ENCODE measurements at regions not wholly inside any gene's neighbourhood (a gene's known extent, or its start where the extent isn't known, plus 50 kb on each side); places are given as distances from the start of the nearest gene placed in this dataset.
"Not testable (repeated sequence)": the region's sequence is repeated elsewhere in the genome, so short reads cannot be mapped to it uniquely, and the experiment has no call there.

DNA sequence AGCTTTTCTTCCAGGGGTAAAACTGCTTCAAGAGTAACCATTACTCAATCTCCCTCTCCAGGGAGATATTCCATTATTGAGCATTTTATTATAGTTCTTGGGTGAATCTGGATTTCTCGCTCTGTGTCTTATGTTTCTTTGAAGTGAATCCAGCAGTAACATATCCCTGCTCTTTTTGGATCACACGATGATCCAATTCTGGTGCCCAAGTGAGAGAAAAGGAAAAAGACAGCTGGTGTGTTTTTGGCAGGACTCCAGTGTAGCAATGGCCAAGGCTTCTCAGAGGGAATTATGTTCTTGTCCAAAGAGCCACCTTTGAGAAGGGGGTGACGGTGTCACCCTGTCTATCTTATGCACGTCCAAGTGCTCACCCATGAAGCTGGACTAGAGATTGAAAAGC, 140.3 kb upstream of the ERRFI1 start:
- no peak for DNase-seq

DNA sequence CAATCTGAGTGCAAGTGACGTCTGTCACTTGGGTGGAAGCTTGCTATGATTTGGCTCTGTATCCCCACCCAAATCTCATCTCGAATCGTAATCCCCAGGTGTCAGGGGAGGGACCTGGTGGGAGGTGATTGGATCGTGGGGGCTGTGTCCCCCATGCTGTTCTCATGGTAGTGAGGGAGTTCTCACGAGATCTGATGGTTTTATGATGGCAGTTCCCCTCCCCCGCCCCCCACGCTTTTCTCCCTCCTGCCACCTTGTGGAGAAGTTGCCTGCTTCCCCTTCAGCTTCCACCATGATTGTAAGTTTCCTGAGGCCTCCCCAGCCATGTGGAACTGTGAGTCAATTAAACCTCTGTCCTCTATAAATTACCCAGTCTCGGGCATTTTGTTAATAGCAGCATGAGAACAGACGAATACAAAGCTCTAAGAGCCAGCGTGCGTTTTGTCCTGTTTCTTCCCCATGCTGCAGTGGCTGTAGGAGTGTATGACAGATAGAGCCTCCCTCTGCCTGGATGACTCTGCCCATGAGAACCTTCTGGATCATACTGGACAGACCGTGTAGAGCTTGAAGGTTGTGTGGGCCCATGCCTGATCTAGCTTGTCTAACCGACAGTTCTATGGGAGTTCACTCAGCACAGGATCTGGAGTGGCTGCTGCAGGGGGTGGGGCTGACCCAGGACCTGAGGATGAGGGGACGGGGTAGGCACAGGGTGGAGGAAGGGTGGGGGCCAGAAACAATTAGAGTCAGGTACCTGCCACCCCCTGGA, 139.7 kb upstream of the ERRFI1 start:
- no peak for DNase-seq

DNA sequence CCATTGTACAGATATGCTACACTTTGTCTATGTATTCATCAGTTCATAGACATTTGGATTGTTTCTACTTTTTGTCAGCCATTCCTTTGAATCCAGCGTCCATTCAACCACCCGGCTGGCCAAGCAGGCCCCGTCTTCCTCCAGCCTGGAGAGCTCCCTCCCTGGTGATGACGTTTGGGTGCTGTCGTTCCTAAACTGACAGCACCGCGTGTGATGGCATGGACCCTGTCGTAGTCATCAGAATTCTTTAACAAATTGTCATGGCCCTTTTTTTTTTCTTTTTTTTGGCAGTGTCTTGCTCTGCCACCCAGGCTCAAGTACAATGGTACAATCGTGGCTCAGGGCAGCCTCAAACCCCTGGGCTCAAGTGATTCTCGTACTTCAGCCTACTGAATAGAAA, 138.6 kb upstream of the ERRFI1 start:
- DNase-seq, result no peak

DNA sequence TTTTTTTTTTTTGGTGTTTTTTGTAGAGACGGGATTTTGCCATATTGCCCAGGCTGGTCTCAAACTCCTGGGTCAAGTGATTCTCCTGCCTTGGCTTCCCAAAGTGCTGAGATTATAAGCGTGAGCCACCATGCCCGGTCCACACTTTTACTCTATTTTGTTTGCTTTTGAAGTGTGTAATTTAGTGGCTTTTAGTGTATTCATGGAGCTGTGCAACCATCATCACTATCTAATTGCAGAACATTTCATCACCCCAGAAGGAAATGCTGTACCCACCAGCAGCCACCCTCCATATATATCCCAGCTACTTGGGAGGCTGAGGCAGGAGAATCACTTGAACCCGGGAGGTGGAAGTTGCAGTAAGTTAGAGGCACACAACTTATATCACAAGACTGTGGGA, 136.9 kb upstream of the ERRFI1 start:
- no peak for DNase-seq

DNA sequence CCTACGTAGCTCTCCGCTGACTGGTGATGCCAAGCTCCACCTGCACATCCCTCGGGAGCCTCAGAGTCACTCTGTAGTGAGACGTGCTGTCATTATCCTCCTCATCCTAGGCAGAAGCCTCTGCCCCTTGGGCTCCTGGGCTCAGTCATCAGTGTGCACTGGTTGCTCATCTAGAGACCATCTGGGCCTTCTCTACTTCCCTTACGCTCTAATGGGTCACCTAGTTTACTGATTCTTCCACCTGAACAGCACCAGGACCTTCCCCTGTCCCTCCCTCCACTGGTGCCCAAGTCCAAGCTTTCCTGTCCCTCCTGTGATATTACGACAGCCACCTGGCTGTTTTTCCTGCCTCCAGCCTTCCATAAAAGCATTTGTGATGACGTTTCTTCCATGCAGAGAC, 136.1 kb upstream of the ERRFI1 start:
- peak; percentile 10 for DNase-seq

DNA sequence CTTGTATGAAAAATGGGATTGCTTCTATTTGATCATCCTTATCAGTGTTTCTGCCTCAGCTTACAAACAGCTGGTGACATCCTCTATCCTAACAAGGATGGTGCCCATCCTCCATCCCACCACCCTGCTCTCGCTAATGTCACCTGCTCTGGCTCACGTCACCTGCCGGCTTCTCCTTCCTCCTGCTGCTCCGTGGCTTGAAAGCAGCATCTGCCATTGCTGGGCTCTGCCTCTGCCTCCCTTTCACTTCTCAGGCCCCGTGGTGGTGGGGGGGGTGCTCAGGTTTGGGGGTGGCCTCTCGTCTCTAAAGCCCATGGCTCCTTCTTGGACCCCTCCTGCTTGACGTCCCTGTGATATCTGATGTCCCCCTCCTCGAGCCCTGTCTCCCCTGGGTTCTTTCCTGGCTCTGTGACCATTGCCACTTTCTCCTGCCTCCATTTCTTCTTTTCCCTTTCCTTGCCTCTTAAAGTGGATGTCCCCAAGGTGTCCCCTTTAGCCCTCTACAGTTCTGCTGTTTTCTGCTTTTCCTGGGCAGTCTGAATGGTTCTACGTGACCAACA, 135.5 kb upstream of the ERRFI1 start:
- DNase-seq, result peak; percentile 67

DNA sequence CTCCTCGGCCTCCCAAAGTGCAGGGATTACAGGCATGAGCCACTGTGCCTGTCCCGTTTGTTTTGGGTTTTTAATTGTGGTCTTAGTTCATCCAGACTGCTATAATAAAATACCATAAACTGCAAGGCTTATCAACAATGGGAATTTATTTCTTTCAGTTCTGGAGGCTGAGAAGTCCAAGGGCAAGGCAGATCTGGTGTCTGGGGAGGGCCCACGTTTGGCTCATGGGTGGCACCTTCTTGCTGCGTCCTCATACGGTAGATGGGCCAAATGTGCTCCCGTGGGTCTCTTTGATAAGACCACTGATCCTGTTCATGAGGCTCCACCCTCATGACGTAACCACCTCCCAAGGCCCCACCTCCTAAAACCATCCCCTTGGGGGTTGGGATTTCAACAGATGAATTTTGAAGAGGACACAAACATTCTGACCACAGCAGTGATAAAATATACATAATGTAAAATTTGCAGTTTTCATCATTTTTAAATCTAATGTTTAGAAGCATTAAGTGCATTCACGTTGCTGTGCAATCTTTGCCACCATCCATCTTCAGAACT, 133.4 kb upstream of the ERRFI1 start:
- no peak for DNase-seq

DNA sequence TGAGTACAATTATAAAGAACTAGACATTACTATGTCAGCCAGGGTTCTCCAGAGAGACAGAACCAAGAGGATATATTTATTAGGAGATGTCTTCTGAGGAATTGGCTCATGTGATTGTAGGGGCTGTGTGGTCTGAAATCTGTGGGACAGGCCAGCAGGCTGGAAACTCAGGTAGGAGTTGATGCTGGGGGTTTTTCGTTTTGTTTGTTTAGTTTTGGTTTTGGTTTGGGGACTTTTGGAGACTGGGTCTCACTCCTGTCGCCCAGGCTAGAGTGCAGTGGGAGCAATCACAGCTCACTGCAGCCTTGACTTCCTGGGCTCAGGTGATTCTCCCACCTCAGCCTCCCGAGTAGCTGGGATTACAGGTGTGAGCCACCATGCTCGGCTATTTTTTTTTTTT, 132.9 kb upstream of the ERRFI1 start:
- DNase-seq, result no peak

DNA sequence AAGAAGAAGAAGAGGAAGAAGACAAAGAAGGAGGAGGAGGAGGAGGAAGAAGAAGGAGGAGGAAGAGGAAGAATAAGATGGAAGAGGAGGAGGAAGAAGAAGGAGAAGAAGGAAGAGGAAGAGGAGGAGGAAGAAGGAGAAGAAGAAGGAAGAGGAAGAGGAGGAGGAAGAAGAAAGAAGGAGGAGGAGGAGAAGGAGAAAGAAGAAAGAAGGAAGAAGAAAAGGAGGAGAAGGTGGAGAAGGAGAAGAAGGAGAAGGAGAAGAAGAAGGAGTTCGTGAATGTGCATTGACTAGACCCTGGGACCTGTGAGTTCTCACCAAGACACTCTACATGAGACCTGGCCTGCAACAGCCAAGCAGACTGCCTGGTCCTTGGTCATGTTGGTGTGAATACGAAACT, 131.7 kb upstream of the ERRFI1 start:
- no peak for DNase-seq

DNA sequence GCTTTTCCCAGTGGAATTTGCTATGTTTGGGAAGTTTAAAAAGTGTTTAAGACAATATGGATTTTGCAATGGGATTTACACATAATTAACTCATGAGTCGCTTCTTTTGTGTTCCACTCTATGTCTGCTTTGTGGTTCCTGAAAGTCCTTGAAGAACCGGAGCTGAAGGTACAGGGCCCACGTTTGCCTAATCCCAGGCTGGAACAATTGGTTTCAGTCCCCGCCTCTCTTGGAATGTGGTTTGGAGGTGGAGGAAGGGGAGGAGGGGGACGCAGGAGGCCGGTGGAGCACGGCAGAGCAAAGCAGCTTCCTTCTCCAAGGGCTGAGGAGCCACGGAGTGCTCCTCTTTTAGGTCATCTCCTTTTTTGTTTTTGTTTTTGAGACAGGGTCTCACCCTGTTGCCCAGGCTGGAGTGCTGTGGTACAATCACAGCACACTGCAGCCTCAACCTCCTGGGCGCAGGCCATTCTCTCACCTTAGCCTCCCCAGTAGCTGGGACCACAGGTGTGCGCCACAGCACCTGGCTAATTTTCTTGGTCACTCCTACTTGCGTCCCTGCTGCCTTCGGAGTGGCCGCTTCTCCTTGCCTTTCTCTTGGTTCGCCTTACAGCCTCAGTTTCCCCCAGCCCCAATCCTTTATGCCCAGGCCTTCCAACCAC, 129.5 kb upstream of the ERRFI1 start:
- DNase-seq, result no peak

DNA sequence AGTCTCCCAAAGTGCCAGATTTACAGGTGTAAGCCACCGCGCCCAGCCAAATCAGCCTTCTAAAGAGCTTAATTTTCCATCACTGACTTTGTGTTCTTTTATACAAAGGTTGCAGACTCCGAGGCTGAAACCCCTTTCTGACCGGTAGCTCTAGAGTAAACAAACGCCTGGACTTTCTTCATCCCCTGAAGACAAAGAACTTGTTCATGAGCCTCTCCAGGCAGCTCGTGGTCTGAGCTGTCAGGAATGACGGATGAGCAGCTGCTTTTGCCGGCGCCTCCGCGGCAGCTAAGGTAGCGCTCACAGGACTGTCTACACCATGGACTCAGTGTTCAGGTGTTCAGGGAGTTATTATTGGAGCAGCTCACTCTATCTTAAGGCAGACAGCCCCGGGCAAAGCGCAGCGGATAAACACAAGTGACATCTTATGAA, 128.5 kb upstream of the ERRFI1 start:
- DNase-seq, result peak; percentile 77

DNA sequence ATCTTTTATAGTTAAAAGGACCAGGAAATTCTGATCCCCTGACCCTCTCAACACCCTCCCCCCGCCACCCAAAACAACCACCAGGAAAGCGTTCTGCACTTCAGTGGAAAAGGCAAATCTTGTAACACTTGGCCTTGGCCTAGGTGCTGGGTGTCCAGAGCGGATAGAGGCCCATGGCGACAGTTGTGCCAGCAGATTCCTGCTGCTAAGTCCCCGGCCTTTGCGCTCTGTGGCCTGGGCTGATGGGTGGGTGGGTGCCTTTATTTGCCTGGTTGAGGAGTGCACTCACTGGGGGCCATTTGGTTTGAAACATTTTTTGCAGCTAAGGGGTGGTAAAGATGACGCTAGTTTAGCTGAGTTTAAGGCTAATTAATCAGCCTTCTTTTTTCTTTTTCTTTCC, 127.9 kb upstream of the ERRFI1 start:
- DNase-seq, result no peak

DNA sequence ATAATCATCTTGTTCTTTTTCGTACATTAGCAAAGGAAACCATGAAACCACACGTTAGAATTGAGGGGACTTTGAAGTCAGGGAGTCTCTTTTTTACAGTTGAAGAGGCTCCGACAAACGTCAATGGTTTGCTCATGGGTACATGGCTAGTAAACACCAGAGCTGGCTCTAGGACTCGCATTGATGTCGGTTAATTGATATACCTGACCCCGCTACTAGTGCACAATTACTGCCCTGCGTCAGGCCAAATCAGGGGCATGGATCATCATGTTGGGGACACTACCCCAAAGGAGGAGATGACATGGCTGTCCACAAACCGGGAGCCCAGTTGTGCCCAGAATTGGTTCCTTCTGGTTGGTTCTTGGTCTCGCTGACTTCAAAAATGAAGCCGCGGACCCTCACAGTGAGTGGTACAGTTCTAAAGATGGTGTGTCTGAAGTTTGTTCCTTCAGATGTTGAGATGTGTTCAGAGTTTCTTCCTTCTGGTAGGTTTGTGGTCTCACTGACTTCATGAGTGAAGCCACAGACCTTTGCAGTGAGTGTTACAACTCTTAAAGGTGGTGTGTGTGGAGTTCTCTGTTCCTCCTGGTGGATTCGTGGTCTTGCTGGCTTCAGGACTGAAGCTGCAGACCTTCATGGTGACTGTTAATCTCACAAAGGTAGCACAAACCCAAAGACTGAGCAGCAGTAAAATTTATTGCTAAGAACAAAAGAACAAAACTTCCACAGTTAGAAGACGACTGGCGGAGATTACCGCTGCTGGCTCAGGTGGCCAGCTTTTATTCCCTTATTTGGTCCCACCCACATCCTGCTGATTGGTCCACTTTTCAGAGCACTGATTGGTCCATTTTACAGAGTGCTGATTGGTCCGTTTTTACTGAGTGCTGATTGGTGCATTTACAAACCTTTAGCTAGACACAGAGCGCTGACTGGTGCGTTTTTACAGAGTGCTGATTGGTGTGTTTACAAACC, 126.9 kb upstream of the ERRFI1 start:
- no peak for DNase-seq

DNA sequence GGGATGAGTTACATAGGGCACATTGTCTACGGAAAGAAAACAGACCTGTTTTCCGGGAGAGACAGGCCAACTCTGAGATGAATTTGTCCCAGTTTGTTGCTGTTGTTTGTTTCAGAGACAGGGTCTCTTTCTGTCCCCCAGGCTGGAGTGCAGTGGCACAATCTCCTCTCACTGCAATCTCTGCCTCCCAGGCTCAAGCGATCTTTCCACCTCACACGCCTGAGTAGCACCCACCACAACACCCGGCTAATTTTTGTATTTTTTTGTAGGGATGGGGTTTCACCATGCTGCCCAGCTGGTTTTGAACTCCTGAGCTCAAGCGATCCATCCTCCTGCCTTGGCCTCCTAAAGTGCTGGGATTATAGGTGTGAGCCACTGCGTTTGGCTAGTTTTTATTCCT, 125.5 kb upstream of the ERRFI1 start:
- no peak for DNase-seq

DNA sequence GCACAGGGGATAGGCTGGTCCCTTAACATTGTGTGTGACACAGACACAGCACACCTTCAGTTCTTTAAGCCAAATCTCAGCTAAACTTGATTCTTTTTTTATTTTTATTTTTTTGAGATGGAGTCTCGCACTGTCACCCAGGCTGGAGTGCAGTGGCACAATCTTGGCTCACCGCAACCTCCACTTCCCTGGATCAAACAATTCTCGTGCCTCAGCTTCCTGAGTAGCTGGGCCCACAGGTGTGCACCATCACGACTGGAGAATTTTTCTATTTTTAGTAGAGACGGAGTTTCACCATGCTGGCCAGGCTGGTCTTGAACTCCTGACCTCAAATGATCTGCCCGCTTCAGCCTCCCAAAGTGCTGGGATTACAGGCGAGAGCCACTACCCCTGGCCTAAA, 123.6 kb upstream of the ERRFI1 start:
- not testable (repeated sequence) for DNase-seq

DNA sequence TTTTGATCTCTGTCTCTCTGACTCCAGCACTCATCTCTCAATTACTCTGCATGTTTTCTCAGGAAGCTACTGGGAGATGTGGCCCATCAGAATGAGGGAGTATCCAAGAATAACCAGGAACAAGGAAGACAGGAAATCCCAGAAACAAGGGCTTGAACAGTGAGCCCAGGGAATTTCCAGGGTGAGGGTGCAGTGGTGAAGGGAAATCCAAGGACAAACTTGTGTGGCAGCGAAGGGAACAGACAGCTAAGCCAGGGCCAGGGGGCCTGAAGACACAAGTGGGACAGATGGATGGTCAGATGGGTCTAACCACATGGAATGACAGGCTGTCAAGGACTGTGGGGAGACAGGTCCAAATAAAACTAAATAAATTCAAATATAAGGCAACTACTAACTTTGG, 121.8 kb upstream of the ERRFI1 start:
- DNase-seq, result no peak

DNA sequence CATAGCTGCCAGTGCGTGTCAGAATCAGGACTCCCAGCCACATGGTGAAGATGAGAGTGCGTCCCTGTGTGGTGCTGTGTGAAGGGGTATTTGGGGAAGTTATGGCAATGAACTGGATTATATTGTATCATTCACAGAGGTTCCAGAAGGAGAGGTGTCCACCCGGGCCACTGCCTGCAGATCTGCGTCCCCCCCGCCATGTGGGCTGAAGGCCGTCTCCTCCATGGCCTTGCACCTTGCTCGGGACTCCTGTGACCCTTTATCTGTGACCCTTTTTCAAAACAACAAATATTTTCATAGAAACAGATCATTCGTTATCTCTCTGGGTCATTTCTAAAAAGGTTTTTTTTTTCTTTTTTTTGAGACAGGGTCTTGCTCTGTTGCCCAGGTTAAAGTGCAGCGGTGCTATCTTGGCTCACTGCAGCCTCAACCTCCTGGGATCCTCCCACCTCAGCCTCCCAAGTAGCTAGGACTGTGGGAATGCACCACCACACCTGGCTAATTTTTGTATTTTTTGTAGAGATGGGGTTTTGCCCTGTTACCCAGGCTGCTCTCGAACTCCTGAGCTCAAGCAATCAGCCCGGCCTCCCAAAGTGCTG, 120.2 kb upstream of the ERRFI1 start:
- DNase-seq, result no peak

DNA sequence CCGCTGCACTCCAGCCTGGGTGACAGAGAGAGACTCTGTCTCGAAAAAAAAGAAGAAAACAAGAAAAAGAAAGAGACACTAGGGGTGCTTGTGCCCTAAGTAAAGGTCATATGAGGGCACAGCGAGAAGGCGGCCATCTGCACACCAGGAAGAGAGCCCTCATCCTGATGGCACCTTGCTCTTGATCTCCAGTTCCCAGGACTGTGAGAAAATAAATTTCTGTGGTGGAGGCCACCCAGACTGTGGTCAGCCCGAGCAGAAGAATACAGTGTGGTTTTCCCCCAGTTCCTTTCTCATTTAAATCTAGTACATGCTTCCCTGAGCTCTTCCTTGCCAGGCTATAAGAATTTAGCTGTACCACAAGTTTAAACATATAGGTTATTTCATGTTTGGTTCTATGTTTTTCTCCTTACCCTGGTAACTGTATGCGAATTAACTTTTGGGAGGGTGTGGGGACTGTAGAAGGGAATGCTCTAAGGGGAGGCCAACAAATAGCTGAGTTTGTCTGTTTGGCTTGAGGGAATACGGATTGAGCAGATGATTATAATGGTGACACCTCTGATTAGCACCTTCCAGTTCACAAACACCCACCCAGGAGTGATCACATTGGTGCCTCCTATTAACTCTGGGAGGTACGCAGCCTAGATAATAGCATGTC, 119.6 kb upstream of the ERRFI1 start:
- DNase-seq, result no peak

DNA sequence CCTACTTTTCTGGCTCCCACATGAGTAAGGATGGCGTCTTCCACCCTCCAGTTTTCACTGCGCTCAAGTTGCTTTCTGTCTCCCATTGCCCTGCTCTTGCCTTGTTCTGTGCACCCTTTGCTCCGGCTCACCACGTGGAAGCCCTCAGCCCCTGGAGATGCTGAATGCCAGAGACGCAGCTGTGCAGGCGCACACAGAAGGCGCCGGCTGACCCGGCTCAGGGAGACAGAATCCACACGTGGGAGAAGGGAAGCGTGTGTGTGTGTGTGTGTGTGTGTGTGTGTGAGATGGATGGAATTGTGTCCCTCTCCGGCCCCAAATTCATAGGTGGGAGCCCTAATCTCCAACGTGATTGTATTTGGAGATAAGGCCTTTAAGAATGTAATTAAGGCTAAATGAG, 118.2 kb upstream of the ERRFI1 start:
- DNase-seq, result no peak

DNA sequence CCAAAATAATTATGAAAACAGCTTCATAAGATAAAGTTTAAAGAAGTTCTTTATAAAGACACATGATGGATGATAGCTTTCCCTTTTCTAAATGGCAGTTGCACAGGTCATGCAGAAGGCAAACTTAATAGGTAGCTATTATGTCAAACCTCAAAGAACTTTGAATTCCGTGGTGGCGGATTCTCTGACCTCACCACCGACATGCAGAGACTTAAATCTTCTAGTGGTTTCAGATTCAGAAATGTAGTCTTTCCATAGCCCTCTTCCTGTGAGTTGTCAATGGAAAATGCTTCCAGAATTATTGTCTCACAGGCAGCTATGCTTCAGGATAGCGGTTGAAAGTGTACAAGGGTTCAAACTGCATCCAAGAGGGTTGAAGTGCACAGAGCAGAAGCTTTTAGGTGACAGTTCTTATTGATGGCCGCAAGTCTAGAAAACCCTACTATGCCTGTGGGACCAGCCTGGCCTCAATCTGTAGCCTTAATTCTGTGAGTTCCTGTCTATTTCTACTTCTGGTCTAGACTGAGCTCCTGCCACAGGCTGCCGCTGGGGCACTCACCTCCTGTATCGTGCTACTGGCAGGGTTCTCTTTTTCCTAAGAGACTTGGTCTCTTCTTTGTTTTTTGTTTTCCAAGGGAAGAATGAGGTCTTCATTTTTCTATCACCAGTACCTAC, 117.0 kb upstream of the ERRFI1 start:
- DNase-seq, result no peak

DNA sequence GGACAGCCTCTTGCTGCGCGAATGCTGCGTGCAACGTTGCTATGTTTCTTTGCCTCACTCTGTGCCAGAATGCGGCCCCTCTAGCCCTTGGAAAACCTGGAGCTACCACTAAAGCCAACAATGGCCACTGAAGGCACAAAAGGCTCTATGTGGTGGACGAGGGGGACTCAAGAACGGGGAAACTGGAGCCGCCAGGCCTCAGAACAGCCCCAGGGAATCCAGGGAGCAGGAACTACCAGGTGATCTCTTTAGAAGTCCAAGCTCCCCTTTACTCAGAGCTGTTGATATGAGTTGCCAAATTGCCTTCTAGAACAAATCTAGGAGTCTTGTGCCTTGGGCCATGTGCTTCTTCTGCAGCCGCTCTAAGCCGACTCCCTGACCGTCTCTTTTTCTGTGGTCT, 113.8 kb upstream of the ERRFI1 start:
- no peak for DNase-seq
